ENCODE measurements at regions not wholly inside any gene's neighbourhood (a gene's known extent, or its start where the extent isn't known, plus 50 kb on each side); places are given as distances from the start of the nearest gene placed in this dataset.
A peak's percentile ranks its signal among the peaks of the same experiment; 100 is the strongest.

DNA sequence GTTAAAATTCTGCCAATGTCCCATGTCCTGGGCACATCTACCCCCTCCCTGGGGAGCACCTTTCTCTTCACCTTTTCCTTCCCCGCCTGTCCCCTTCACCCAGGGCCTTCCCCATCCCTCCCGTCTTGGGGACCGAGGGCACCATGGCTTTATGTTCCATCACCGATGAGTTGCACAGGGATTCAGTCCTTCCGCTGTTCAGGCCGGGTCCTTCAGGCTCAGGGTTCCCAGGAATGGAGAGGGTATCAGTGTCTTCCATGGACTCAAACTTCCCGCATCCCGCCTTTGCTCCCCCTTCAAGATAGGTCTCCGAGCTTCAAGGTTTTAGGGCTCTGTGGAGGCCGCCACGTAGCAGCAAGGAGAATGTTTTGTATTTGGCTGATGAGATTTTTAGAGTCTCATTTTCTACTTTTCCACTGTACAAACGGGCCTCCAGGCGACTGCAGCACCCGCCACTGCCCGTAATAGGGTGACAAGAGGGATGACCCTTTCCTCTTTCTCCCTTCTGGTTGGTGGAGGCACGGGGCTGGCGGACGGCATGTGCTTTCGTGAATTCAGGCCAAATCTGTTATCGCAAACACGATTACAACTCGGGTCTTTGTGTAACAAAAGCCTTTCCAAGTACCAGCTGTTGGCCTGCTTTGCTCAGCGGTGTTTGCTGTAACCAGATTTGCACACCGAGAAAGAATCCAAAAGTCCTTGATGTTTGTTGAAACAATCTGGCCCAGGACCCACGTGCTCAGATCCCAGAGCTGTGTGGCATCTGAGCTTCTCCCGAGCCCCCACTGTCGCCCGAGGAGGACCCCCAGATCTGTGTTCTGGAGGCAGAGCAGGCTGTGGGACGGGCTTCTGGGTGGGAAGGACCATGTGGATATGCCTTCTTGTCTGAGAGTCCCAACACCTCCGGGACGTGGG, 236.3 kb downstream of the SEC14L1 start:
- H3K4me1 ChIP-seq: peaks cover 35 to 50% of the 10 kb centered on the region in 2 donors
- no peaks in the 10 kb centered on the region for H3K36me3 ChIP-seq
- no peaks in the 10 kb centered on the region for H3K27me3 ChIP-seq
- H3K4me3 ChIP-seq: peak overlapping the region in 1 of 3 donors; percentile 92
- intact Hi-C loops (cut with DNase I; ENCODE audit: low total_unique reads): no loop called here
- no peaks in the 10 kb centered on the region for H3K9me3 ChIP-seq
- no peak for DNase-seq (ENCODE audit: low spot score in 2 of 2)
- TF ChIP-seq POLR2AphosphoS5 (IDR thresholded peaks at IDR 0.05) (peak in 1 of 3 donors; percentile 25), POLR2A (IDR thresholded peaks at IDR 0.05) (no peak)
- peak overlapping the region; percentile 93 to 95 for H3K27ac ChIP-seq

GRCh38 chr17:77377710-77378235, 237.0 kb downstream of the SEC14L1 start:
- H3K27ac ChIP-seq: peak overlapping the region; percentile 93 to 95
- intact Hi-C loops (cut with DNase I; ENCODE audit: low total_unique reads): no loop called here
- no peak for TF ChIP-seq POLR2A (IDR thresholded peaks at IDR 0.05)
- TF ChIP-seq POLR2AphosphoS5 (IDR thresholded peaks at IDR 0.05): no peak
- TF ChIP-seq, protein P1, sequence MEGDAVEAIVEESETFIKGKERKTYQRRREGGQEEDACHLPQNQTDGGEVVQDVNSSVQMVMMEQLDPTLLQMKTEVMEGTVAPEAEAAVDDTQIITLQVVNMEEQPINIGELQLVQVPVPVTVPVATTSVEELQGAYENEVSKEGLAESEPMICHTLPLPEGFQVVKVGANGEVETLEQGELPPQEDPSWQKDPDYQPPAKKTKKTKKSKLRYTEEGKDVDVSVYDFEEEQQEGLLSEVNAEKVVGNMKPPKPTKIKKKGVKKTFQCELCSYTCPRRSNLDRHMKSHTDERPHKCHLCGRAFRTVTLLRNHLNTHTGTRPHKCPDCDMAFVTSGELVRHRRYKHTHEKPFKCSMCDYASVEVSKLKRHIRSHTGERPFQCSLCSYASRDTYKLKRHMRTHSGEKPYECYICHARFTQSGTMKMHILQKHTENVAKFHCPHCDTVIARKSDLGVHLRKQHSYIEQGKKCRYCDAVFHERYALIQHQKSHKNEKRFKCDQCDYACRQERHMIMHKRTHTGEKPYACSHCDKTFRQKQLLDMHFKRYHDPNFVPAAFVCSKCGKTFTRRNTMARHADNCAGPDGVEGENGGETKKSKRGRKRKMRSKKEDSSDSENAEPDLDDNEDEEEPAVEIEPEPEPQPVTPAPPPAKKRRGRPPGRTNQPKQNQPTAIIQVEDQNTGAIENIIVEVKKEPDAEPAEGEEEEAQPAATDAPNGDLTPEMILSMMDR (IDR thresholded peaks at IDR 0.05): no peak
- no peak for DNase-seq (ENCODE audit: low spot score in 2 of 2)
- H3K9me3 ChIP-seq: no peaks in the 10 kb centered on the region
- H3K4me3 ChIP-seq: no peak overlapping the region
- no peaks in the 10 kb centered on the region for H3K27me3 ChIP-seq
- H3K4me1 ChIP-seq: peaks cover 27 to 50% of the 10 kb centered on the region in 2 donors
- no peaks in the 10 kb centered on the region for H3K36me3 ChIP-seq

DNA sequence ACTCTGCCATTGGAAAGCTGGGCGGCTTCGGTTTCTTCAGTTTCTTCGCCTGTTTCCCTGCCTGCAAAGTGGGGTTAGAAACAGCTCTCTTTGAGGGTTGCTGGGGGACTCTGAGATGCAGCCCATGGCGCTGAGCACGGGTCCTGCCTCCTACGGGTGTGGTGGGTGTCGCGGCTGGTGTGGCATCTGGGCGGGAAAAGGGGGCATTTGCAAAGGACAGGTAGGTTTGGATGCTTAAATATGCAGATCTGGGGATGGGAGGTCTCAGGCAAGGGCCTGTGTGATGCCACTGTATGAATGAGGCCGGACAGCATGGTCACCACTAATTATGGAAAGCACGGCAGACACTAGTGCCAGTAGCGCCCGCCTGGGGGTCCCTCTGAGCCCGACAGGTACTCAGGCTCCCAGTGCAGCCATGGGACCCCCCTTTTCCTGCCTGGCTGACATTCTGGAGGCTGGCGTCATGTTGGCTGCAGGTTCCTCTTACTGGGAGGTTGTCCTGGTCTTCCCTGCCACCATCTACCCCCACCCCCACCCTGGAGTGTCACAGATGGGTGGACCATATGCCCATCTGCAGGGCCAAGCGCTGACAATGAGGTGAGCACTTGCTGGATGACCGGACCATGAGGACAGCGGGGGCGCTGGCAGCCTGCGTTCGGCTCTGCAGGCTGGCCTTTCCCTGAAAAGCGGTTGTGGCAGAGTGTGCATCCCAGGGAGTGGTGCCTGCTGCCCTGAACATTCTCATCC, 237.7 kb downstream of the SEC14L1 start:
- Histone ChIP-seq H3K36me3 (no peaks in the 10 kb centered on the region), H3K27me3 (no peaks in the 10 kb centered on the region), H3K9me3 (no peaks in the 10 kb centered on the region), H3K27ac (peak overlapping the region in 1 of 2 donors; percentile 83), H3K4me3 (no peak overlapping the region), H3K4me1 (peaks cover 22 to 56% of the 10 kb centered on the region in 2 donors)
- intact Hi-C loops (cut with DNase I; ENCODE audit: low total_unique reads): no loop called here
- no peak for DNase-seq (ENCODE audit: low spot score in 2 of 2)
- TF ChIP-seq, protein P1 (IDR thresholded peaks at IDR 0.05): no peak
- no peak for TF ChIP-seq POLR2A (IDR thresholded peaks at IDR 0.05)
- no peak for TF ChIP-seq POLR2AphosphoS5 (IDR thresholded peaks at IDR 0.05)

- Histone ChIP-seq H3K27me3 (no peaks in the 10 kb centered on the region), H3K9me3 (no peaks in the 10 kb centered on the region), H3K4me1 (peaks cover 22 to 62% of the 10 kb centered on the region in 2 donors), H3K27ac (peak overlapping the region; percentile 83 to 87), H3K4me3 (no peak overlapping the region), H3K36me3 (no peaks in the 10 kb centered on the region)
- intact Hi-C loops (cut with DNase I; ENCODE audit: low total_unique reads): no loop called here
- no peak for TF ChIP-seq POLR2A (IDR thresholded peaks at IDR 0.05)
- TF ChIP-seq POLR2AphosphoS5 (IDR thresholded peaks at IDR 0.05): no peak
- TF ChIP-seq, protein P1 (IDR thresholded peaks at IDR 0.05): no peak
- DNase-seq (ENCODE audit: low spot score in 2 of 2): no peak
Measured at GRCh38 chr17:77379065-77379428, 238.3 kb downstream of the SEC14L1 start.

- DNase-seq (ENCODE audit: low spot score in 2 of 2): no peak
- Histone ChIP-seq H3K27ac (peak overlapping the region; percentile 83 to 87), H3K9me3 (no peaks in the 10 kb centered on the region), H3K4me3 (no peak overlapping the region), H3K4me1 (peaks cover 18 to 68% of the 10 kb centered on the region in 2 donors), H3K36me3 (no peaks in the 10 kb centered on the region), H3K27me3 (no peaks in the 10 kb centered on the region)
- no peak for TF ChIP-seq POLR2AphosphoS5 (IDR thresholded peaks at IDR 0.05)
- TF ChIP-seq, protein P1 (IDR thresholded peaks at IDR 0.05): no peak
- TF ChIP-seq POLR2A (IDR thresholded peaks at IDR 0.05): no peak
- intact Hi-C loops (cut with DNase I; ENCODE audit: low total_unique reads): no loop called here
Measured at GRCh38 chr17:77379832-77380231, 239.1 kb downstream of the SEC14L1 start.

Data from breast epithelium (tissue), 4 donors.